ENCODE measurements at regions not wholly inside any gene's neighbourhood (a gene's known extent, or its start where the extent isn't known, plus 50 kb on each side); places are given as distances from the start of the nearest gene placed in this dataset.

- Histone ChIP-seq H3K9me3 (no peaks in the 10 kb centered on the region), H3K4me3 (no peak overlapping the region), H3K36me3 (no peaks in the 10 kb centered on the region), H3K27me3 (peaks cover 10% of the 10 kb centered on the region), H3K27ac (no peak overlapping the region), H3K4me1 (peaks cover 15% of the 10 kb centered on the region)
- DNase-seq (ENCODE audit: low spot score in 2 of 2), result no peak
- TF ChIP-seq POLR2AphosphoS5 (IDR thresholded peaks at IDR 0.05) (no peak), EP300 (IDR thresholded peaks at IDR 0.05) (no peak), POLR2A (IDR thresholded peaks at IDR 0.05) (no peak)
- TF ChIP-seq, protein P1, sequence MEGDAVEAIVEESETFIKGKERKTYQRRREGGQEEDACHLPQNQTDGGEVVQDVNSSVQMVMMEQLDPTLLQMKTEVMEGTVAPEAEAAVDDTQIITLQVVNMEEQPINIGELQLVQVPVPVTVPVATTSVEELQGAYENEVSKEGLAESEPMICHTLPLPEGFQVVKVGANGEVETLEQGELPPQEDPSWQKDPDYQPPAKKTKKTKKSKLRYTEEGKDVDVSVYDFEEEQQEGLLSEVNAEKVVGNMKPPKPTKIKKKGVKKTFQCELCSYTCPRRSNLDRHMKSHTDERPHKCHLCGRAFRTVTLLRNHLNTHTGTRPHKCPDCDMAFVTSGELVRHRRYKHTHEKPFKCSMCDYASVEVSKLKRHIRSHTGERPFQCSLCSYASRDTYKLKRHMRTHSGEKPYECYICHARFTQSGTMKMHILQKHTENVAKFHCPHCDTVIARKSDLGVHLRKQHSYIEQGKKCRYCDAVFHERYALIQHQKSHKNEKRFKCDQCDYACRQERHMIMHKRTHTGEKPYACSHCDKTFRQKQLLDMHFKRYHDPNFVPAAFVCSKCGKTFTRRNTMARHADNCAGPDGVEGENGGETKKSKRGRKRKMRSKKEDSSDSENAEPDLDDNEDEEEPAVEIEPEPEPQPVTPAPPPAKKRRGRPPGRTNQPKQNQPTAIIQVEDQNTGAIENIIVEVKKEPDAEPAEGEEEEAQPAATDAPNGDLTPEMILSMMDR (IDR thresholded peaks at IDR 0.05), result no peak
- 91% methylated on average over 6 of the region's 6 CpGs for WGBS
Measured at GRCh38 chr20:58596244-58596643, 54.8 kb upstream of the STX16 start.

DNA sequence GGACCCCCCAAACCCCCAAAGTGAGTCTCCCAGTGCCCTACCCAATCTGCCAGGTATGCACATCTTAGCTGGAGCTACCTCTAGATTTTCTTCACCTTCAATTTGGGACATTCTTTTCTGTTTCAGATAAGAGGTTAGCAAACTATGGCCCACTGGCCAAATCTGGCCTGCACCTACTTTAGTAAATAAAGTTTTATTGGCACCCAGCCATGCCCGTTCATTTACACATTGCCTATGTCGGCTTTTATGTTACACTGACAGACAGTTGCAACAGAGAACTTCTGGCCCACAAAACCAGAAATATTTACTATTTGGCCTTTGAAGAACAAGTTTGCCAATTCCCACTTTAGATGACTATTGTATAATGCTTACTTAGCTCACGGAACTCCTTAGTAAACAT lies 55.9 kb upstream of the STX16 start:
- no peak overlapping the region for H3K4me3 ChIP-seq
- H3K27ac ChIP-seq, result no peak overlapping the region
- TF ChIP-seq EP300 (IDR thresholded peaks at IDR 0.05) (no peak), POLR2AphosphoS5 (IDR thresholded peaks at IDR 0.05) (no peak), POLR2A (IDR thresholded peaks at IDR 0.05) (no peak)
- TF ChIP-seq, protein P1 (IDR thresholded peaks at IDR 0.05), result no peak
- no peaks in the 10 kb centered on the region for H3K36me3 ChIP-seq
- H3K27me3 ChIP-seq, result peaks cover 10% of the 10 kb centered on the region
- 65% methylated on average over 3 of the region's 3 CpGs for WGBS
- no peaks in the 10 kb centered on the region for H3K9me3 ChIP-seq
- peaks cover 15% of the 10 kb centered on the region for H3K4me1 ChIP-seq
- DNase-seq (ENCODE audit: low spot score in 2 of 2), result no peak

DNA sequence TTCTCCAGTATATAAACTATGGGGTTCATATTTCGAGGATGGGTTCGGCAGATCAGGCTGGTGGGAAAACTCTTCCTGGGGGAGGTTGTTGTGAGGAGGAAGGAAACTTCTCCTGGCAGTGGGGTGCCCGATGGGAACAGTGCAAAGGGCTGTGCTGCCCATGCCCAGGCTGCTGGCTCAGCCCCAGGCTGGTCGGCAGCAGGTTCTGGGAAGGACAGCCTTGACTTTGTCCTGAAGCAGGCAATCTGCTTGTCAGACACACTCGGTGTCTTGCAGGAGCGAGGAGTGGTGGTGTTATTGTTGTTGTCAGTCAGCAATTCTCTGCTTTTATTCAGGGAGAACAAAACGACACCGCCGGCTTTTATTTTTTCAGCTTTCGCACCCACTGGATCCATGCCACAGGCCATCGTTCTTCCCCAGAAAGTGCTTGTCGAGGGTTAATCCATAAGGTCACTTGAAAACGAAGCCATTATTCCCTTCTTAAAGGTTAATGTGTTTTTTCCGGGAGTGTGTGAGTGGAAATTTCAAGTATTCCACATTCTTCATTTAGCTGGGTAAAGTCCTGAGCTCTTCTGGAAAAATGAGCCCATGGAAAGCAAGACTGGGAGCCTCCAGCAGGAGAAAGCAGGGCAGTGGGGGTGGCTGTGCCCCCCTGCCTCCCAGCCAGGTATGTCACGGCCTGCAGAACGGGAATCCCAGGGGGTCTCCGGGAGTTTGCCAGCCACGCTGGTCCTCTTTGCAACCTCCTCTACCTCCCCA lies 57.0 kb upstream of the STX16 start:
- no peak overlapping the region for H3K4me3 ChIP-seq
- 66% methylated on average over 18 of the region's 18 CpGs for WGBS
- TF ChIP-seq EP300 (IDR thresholded peaks at IDR 0.05), result no peak
- peaks cover 14% of the 10 kb centered on the region for H3K27me3 ChIP-seq
- peaks cover 15% of the 10 kb centered on the region for H3K4me1 ChIP-seq
- H3K9me3 ChIP-seq, result no peaks in the 10 kb centered on the region
- H3K27ac ChIP-seq, result no peak overlapping the region
- no peak for DNase-seq (ENCODE audit: low spot score in 2 of 2)
- no peaks in the 10 kb centered on the region for H3K36me3 ChIP-seq

GRCh38 chr20:58592076-58592695 lies 58.9 kb upstream of the STX16 start:
- DNase-seq (ENCODE audit: low spot score in 2 of 2), result no peak
- Histone ChIP-seq H3K36me3 (no peaks in the 10 kb centered on the region), H3K4me1 (peaks cover 2% of the 10 kb centered on the region), H3K9me3 (no peaks in the 10 kb centered on the region), H3K27me3 (peaks cover 14% of the 10 kb centered on the region), H3K4me3 (no peak overlapping the region), H3K27ac (no peak overlapping the region)
- 81% methylated on average over 10 of the region's 13 CpGs for WGBS
- TF ChIP-seq, protein P1 (IDR thresholded peaks at IDR 0.05), result no peak

DNA sequence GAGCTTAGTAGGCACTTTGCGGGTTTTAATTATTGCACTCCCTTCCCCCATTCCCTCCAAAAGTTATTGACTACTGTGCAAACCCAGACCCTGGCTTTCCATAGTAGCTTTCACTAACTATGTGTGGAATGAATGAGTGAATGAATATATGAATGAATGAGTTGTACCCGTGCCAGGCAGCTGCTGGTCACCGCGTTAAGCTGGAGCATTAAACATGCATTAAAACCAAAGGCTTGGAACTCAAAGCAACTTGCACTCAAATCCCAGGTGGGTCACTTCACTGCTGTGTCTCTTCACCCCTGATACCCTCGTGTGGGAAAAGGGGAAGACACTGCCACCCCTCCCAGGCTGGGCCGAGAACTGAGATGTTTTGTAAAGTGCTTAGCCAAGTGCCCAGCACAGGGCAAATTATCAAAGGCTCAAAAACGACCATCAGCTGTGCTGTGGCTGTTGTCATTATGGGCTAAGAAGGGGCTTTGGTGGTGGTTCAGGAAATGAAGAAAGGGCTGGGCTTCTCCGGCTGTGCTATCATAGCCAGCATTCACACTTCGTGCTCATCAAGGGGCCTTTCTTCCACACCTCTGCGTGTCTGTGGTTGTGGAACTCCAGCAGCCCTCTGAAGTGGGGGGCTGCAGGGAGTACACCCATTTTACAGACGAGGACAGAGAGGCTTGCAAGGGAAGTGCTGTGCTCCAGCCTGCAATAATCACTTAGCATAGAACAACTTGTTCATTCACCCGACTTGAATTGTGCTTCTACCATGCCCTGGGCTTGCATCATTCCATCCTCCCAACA lies 60.2 kb upstream of the STX16 start:
- Histone ChIP-seq H3K27ac (no peak overlapping the region), H3K27me3 (peaks cover 14% of the 10 kb centered on the region), H3K4me1 (no peaks in the 10 kb centered on the region), H3K9me3 (no peaks in the 10 kb centered on the region), H3K4me3 (no peak overlapping the region), H3K36me3 (no peaks in the 10 kb centered on the region)
- TF ChIP-seq EP300 (IDR thresholded peaks at IDR 0.05) (no peak), POLR2A (IDR thresholded peaks at IDR 0.05) (no peak), POLR2AphosphoS5 (IDR thresholded peaks at IDR 0.05) (no peak)
- TF ChIP-seq, protein P1 (IDR thresholded peaks at IDR 0.05), result no peak
- no peak for DNase-seq (ENCODE audit: low spot score in 2 of 2)
- WGBS, result 77% methylated on average over 10 of the region's 12 CpGs

All from suprapubic skin (tissue), 4 donors.